ENCODE measurements at regions not wholly inside any gene's neighbourhood (a gene's known extent, or its start where the extent isn't known, plus 50 kb on each side); places are given as distances from the start of the nearest gene placed in this dataset.

- no peaks in the 10 kb centered on the region for H3K79me2 ChIP-seq (ENCODE audit: control insufficient read depth, insufficient read depth, low read length)
Observed at GRCh38 chr2:216970359-216970915, 110.6 kb upstream of the TNP1 start.

DNA sequence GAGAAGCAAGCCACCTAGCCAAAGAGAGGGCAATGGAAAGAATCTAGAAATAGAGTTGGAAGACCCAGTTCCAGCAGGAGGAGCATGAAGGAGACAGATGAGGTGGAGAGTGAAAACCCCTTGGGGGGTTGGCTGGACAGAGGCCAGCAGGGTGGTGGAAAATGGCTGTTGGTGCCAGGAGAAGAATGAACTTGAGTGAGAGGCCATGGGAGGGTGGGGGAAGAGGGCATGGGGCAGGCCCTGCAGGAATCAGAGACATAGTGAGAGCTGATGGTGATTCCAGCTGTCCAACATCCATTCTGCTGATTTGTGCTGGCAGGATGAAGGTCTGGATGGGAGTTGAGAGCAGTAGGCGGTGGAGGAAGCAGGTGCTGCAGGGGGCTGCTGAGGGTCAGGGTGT is 108.0 kb upstream of the TNP1 start:
- ATAC-seq = no peak
- Histone ChIP-seq H4K20me1 (ENCODE audit: control insufficient read depth, insufficient read depth) (no peaks in the 10 kb centered on the region), H3K4me1 (ENCODE audit: control insufficient read depth, insufficient read depth, low read length) (no peaks in the 10 kb centered on the region), H3K4me3 (no peak overlapping the region), H3K9me3 (replicated peaks; ENCODE audit: control insufficient read depth, insufficient read depth, low read length) (no peaks in the 10 kb centered on the region), H2AFZ (ENCODE audit: control insufficient read depth, low read depth, low read length) (no peak overlapping the region), H3K27ac (ENCODE audit: control insufficient read depth, insufficient read depth) (no peak overlapping the region), H3K27me3 (replicated peaks in 1 of 2; ENCODE audit: control insufficient read depth in 2 of 2, insufficient read depth in 2 of 2, low read length in 1 of 2) (no peaks in the 10 kb centered on the region; a peak in 1 of 4 replicates), H3K9ac (ENCODE audit: control insufficient read depth, insufficient read depth, low read length) (no peak overlapping the region), H3K4me2 (ENCODE audit: control insufficient read depth, insufficient read depth) (no peak overlapping the region), H3K79me2 (ENCODE audit: control insufficient read depth, insufficient read depth, low read length) (no peaks in the 10 kb centered on the region), H3K36me3 (ENCODE audit: control insufficient read depth in 2 of 2, insufficient read depth in 2 of 2, low read length in 1 of 2) (no peaks in the 10 kb centered on the region)
- WGBS (ENCODE audit: insufficient coverage, insufficient replicate concordance, low lambda C conversion rate, missing lambda C conversion rate) = 15% methylated on average over 1 of the region's 1 CpG
- ChIA-PET POLR2A (no interaction called here), CTCF (no interaction called here), SMC1A (ENCODE audit: uncharacterized antibody, unreplicated experiment) (no interaction called here), RAD21 (ENCODE audit: unreplicated experiment) (no interaction called here)
- no TSS peak for BruUV-seq (replicated peaks)
- in situ Hi-C loops (cut with MboI) = no loop called here
- intact Hi-C loops (cut with micrococcal nuclease; ENCODE audit: unreplicated experiment) = no loop called here
- no peak for DNase-seq (ENCODE audit: low read depth, low spot score)
- no peak for FAIRE-seq
- TF ChIP-seq TBL1XR1 (IDR thresholded peaks at IDR 0.05; ENCODE audit: low read depth, low read length) = no peak
- TF ChIP-seq REST (IDR thresholded peaks at IDR 0.05; ENCODE audit: low read depth, low read length) = no peak
- no peak for TF ChIP-seq MTA2 (IDR thresholded peaks at IDR 0.05; ENCODE audit: low read depth)
- TF ChIP-seq, protein P1, sequence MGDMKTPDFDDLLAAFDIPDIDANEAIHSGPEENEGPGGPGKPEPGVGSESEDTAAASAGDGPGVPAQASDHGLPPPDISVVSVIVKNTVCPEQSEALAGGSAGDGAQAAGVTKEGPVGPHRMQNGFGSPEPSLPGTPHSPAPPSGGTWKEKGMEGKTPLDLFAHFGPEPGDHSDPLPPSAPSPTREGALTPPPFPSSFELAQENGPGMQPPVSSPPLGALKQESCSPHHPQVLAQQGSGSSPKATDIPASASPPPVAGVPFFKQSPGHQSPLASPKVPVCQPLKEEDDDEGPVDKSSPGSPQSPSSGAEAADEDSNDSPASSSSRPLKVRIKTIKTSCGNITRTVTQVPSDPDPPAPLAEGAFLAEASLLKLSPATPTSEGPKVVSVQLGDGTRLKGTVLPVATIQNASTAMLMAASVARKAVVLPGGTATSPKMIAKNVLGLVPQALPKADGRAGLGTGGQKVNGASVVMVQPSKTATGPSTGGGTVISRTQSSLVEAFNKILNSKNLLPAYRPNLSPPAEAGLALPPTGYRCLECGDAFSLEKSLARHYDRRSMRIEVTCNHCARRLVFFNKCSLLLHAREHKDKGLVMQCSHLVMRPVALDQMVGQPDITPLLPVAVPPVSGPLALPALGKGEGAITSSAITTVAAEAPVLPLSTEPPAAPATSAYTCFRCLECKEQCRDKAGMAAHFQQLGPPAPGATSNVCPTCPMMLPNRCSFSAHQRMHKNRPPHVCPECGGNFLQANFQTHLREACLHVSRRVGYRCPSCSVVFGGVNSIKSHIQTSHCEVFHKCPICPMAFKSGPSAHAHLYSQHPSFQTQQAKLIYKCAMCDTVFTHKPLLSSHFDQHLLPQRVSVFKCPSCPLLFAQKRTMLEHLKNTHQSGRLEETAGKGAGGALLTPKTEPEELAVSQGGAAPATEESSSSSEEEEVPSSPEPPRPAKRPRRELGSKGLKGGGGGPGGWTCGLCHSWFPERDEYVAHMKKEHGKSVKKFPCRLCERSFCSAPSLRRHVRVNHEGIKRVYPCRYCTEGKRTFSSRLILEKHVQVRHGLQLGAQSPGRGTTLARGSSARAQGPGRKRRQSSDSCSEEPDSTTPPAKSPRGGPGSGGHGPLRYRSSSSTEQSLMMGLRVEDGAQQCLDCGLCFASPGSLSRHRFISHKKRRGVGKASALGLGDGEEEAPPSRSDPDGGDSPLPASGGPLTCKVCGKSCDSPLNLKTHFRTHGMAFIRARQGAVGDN (IDR thresholded peaks at IDR 0.05) = no peak
- no peak for TF ChIP-seq RFX5 (IDR thresholded peaks at IDR 0.05; ENCODE audit: low read depth, low read length)
- no peak for TF ChIP-seq CEBPB (IDR thresholded peaks at IDR 0.05; ENCODE audit: borderline replicate concordance in 1 of 2, low read depth in 2 of 2, low read length in 2 of 2)
- TF ChIP-seq, protein P2, sequence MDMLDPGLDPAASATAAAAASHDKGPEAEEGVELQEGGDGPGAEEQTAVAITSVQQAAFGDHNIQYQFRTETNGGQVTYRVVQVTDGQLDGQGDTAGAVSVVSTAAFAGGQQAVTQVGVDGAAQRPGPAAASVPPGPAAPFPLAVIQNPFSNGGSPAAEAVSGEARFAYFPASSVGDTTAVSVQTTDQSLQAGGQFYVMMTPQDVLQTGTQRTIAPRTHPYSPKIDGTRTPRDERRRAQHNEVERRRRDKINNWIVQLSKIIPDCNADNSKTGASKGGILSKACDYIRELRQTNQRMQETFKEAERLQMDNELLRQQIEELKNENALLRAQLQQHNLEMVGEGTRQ (IDR thresholded peaks at IDR 0.05; ENCODE audit: borderline replicate concordance, low read depth, low read length) = no peak
- TF ChIP-seq NR2C1 (IDR thresholded peaks at IDR 0.05) = no peak

More at GRCh38 chr2:216970359-216970915, 110.6 kb upstream of the TNP1 start:
- Histone ChIP-seq H3K36me3 (ENCODE audit: control insufficient read depth in 2 of 2, insufficient read depth in 2 of 2, low read length in 1 of 2) (no peaks in the 10 kb centered on the region), H4K20me1 (ENCODE audit: control insufficient read depth, insufficient read depth) (no peaks in the 10 kb centered on the region), H3K4me1 (ENCODE audit: control insufficient read depth, insufficient read depth, low read length) (no peaks in the 10 kb centered on the region), H2AFZ (ENCODE audit: control insufficient read depth, low read depth, low read length) (no peak overlapping the region), H3K9me3 (replicated peaks; ENCODE audit: control insufficient read depth, insufficient read depth, low read length) (no peaks in the 10 kb centered on the region), H3K27me3 (replicated peaks in 1 of 2; ENCODE audit: control insufficient read depth in 2 of 2, insufficient read depth in 2 of 2, low read length in 1 of 2) (no peaks in the 10 kb centered on the region; a peak in 1 of 4 replicates), H3K4me3 (no peak overlapping the region), H3K4me2 (ENCODE audit: control insufficient read depth, insufficient read depth) (no peak overlapping the region), H3K27ac (ENCODE audit: control insufficient read depth, insufficient read depth) (no peak overlapping the region), H3K9ac (ENCODE audit: control insufficient read depth, insufficient read depth, low read length) (no peak overlapping the region)
- FAIRE-seq (no peak), DNase-seq (ENCODE audit: low read depth, low spot score) (no peak), ATAC-seq (no peak)
- WGBS (ENCODE audit: insufficient coverage, insufficient replicate concordance, low lambda C conversion rate, missing lambda C conversion rate) = 0% methylated on average over 2 of the region's 2 CpGs
- TF ChIP-seq CREM (IDR thresholded peaks at IDR 0.05; ENCODE audit: low read depth) (no peak), SMAD1 (IDR thresholded peaks at IDR 0.05; ENCODE audit: low read depth, partially characterized antibody) (no peak), RUNX3 (IDR thresholded peaks at IDR 0.05; ENCODE audit: low read length) (no peak)
- in situ Hi-C loops (cut with MboI) (no loop called here), intact Hi-C loops (cut with micrococcal nuclease; ENCODE audit: unreplicated experiment) (no loop called here)
- SMC1A ChIA-PET (ENCODE audit: uncharacterized antibody, unreplicated experiment) = no interaction called here
- BruUV-seq (replicated peaks) = no TSS peak
- CTCF ChIA-PET = no interaction called here
- RAD21 ChIA-PET (ENCODE audit: unreplicated experiment) = no interaction called here
- POLR2A ChIA-PET = no interaction called here

Data from GM12878 (cell line).